Lung (tissue), 11 donors: ENCODE measurements at regions not wholly inside any gene's neighbourhood (a gene's known extent, or its start where the extent isn't known, plus 50 kb on each side); places are given as distances from the start of the nearest gene placed in this dataset.

ENCODE experiments used
- ATAC-seq: fragments of 200-7000 bp; cut with Tn5 transposase; one replicate; pipeline ENCODE4 v1.9.1; 2020; ENCODE audit warnings: moderate number of reproducible peaks; ENCODE audit not compliant: insufficient read depth, low FRiP score
- DNase-seq, 3 donors: peaks; one replicate each; pipeline ENCODE4 v3.0.0-alpha.2; 2013 to 2017
- H3K27ac ChIP-seq, 2 donors: one replicate each; pipeline ENCODE4 v1.5.1; 2013; ENCODE audit warnings: mild to moderate bottlenecking in 2 of 2, moderate library complexity in 2 of 2, control low read depth in 1 of 2, inconsistent platforms in 1 of 2, low read depth in 1 of 2, low read length in 1 of 2
- H3K27me3 ChIP-seq, 3 donors: one replicate each; pipeline ENCODE4 v1.5.1; 2013; ENCODE audit warnings: low read length in 2 of 3; ENCODE audit not compliant: control insufficient read depth in 3 of 3, insufficient read depth in 3 of 3
- H3K36me3 ChIP-seq, 4 donors: one replicate each; pipeline ENCODE4 v1.5.1; 2013; ENCODE audit warnings: low read length in 4 of 4, mild to moderate bottlenecking in 1 of 4, moderate library complexity in 1 of 4; ENCODE audit not compliant: control insufficient read depth in 4 of 4, insufficient read depth in 4 of 4
- H3K4me1 ChIP-seq, 5 donors: one replicate each; pipeline ENCODE4 v1.5.1; 2013; ENCODE audit warnings: low read length in 5 of 5, mild to moderate bottlenecking in 2 of 5, moderate library complexity in 1 of 5; ENCODE audit not compliant: control insufficient read depth in 5 of 5, insufficient read depth in 5 of 5
- H3K4me3 ChIP-seq: one replicate; pipeline ENCODE4 v1.5.1; 2013; ENCODE audit warnings: mild to moderate bottlenecking, control low read depth, moderate library complexity
- H3K9ac ChIP-seq, 2 donors: one replicate each; pipeline ENCODE4 v1.5.1; 2013; ENCODE audit warnings: low read length in 2 of 2, control low read depth in 1 of 2; ENCODE audit not compliant: insufficient read depth in 1 of 2
- H3K9me3 ChIP-seq, 4 donors: one replicate each; pipeline ENCODE4 v1.5.1; 2013; ENCODE audit warnings: low read length in 3 of 4, mild to moderate bottlenecking in 1 of 4, moderate library complexity in 1 of 4; ENCODE audit not compliant: control insufficient read depth in 4 of 4, insufficient read depth in 3 of 4
- CTCF ChIP-seq: IDR thresholded peaks from 2 replicates; pipeline ENCODE4 v1.5.1; 2012; ENCODE audit warnings: mild to moderate bottlenecking; ENCODE audit errors: control extremely low read depth, extremely low read depth
- WGBS, 2 donors: extraction: QIAGEN DNeasy Blood & Tissue Kit; methylation state at CpG; one replicate each; pipeline ENCODE4 v1.1.7; 2013; 5-methylcytosine and 5-hydroxymethylcytosine counted together
- donor health status: control.
- donor health status: control.
- donor health status: Bipolar disorder and iron deficiency.
- donor health status: healthy.
- donor health status: DM: yes; HTN: yes; CAD: no.

- H3K9me3 ChIP-seq, result no peaks in the 10 kb centered on the region
- no peak overlapping the region for H3K27ac ChIP-seq
- H3K4me1 ChIP-seq, result peaks cover 0 to 59% (median 34%) of the 10 kb centered on the region in 5 donors
- 75 to 89% methylated on average over 1 of the region's 1 CpG for WGBS, 2 donors
- ATAC-seq (no peak), DNase-seq (no peak)
- no peak overlapping the region for H3K9ac ChIP-seq
- H3K36me3 ChIP-seq, result no peaks in the 10 kb centered on the region
- TF ChIP-seq CTCF, result no peak
- H3K27me3 ChIP-seq, result peaks cover 0 to 14% (median 0%) of the 10 kb centered on the region in 3 donors
- no peak overlapping the region for H3K4me3 ChIP-seq
Observed at GRCh38 chr2:120869036-120869729, 133.5 kb downstream of the GLI2 start.

GRCh38 chr2:120869730-120870466 lies 134.2 kb downstream of the GLI2 start:
- 67 to 71% methylated on average over 5 of the region's 5 CpGs for WGBS, 2 donors
- Histone ChIP-seq H3K9me3 (no peaks in the 10 kb centered on the region), H3K4me1 (peaks cover 0 to 66% (median 40%) of the 10 kb centered on the region in 5 donors), H3K4me3 (no peak overlapping the region), H3K9ac (no peak overlapping the region), H3K27ac (no peak overlapping the region), H3K27me3 (peaks cover 0 to 14% (median 0%) of the 10 kb centered on the region in 3 donors), H3K36me3 (no peaks in the 10 kb centered on the region)
- ATAC-seq (no peak), DNase-seq (no peak)
- no peak for TF ChIP-seq CTCF

GRCh38 chr2:120870467-120870788 lies 134.8 kb downstream of the GLI2 start:
- ATAC-seq (no peak), DNase-seq (no peak)
- Histone ChIP-seq H3K27ac (no peak overlapping the region), H3K9ac (no peak overlapping the region), H3K9me3 (no peaks in the 10 kb centered on the region), H3K36me3 (no peaks in the 10 kb centered on the region), H3K27me3 (peaks cover 0 to 14% (median 0%) of the 10 kb centered on the region in 3 donors), H3K4me1 (peaks cover 0 to 69% (median 43%) of the 10 kb centered on the region in 5 donors), H3K4me3 (no peak overlapping the region)
- WGBS, 2 donors, result 97% methylated on average over 9 of the region's 9 CpGs
- no peak for TF ChIP-seq CTCF
